GM21723 (cell line): ENCODE measurements at regions not wholly inside any gene's neighbourhood (a gene's known extent, or its start where the extent isn't known, plus 50 kb on each side); places are given as distances from the start of the nearest gene placed in this dataset.

ENCODE experiments used
- ATAC-seq: cut with Tn5 transposase; IDR thresholded peaks from one replicate; pipeline ENCODE4 v1.9.1; 2021; ENCODE audit warnings: mild to moderate bottlenecking, moderate library complexity; ENCODE audit not compliant: unreplicated experiment

GRCh38 chr4:20625426-20625825, 74.8 kb upstream of the PACRGL start:
- ATAC-seq = no peak

- no peak for ATAC-seq
Observed at GRCh38 chr4:20626326-20627005, 73.8 kb upstream of the PACRGL start.

DNA sequence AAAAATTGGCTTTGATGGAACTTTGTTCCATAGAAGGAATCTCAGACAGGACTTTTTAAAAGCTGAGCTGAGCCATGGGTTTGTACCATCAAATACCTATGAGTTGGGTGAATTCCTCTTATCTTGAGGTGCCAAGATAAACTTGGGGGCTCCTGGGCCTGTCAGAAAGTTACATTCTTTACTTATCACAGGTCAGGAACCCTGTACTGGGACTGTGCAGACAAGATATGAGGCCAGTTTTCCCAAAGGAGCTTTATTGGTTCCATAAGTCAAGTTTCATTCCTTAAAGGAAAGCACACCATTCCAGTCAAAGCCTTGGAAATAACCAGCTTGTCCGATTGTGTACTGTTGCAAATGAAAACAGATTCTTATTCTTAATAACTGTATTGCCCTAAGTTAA, 72.4 kb upstream of the PACRGL start:
- ATAC-seq = no peak

DNA sequence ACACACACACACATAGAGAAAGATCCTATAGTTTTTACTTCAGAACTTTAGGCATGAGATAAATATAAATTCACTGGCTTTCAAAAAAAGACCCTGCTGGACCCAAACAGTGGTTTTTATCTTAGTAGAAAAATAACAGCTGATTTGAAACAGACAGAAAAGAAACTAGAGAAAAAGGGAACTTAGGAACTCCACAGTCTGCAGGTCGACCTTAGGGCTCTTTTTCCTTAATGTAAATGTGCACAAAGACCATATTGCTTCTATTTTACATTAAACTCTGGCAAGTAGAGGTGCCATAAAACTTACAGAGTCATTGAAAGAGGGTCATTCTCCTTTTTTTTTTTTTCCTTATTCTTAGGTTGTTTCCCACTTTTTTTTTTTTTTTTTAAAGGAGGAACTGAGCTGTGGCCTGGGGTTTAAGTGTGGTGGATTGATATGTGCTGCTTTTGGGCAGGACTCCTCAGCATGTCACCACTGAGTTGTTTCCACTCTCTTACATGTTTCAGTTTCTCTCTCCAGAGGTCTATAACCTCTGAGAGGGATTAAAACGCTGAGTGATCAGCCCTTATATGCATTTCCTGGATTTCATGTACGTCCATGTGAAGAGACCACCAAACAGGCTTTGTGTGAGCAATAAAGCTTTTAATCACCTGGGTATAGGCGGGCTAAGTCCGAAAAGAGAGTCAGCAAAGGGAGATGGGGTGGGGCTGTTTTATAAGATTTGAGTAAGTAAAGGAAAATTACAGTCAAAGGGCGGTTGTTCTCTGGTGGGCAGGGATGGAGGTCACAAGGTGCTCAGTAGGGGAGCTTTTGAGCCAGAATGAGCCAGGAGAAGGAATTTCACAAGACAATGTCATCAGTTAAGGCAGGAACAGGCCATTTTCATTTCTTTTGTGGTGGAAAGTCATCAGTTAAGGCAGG, 70.8 kb upstream of the PACRGL start:
- ATAC-seq = peak; percentile 79

DNA sequence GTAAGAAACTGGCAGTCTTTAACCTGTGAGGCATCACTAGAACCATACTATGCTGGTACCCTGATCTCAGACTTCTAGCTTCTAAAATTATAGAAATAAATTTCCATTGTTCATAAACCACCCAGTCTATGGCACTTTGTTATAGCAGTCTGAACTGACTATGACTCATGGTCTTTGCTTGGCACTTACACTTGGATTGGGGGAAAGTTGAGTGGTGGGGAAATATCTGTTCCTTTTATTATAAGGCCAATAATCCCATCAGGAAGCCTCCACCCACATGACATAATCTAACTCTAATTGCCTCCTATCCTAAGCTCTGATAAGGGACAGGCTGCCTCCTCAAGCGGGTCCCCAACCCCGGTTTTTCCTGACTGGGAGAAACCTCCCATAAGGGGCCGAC, 61.4 kb upstream of the PACRGL start:
- no peak for ATAC-seq

- ATAC-seq = no peak
Observed at GRCh38 chr4:20639346-20639745, 60.9 kb upstream of the PACRGL start.

- ATAC-seq = no peak
Observed at GRCh38 chr4:20640989-20641388, 59.3 kb upstream of the PACRGL start.

DNA sequence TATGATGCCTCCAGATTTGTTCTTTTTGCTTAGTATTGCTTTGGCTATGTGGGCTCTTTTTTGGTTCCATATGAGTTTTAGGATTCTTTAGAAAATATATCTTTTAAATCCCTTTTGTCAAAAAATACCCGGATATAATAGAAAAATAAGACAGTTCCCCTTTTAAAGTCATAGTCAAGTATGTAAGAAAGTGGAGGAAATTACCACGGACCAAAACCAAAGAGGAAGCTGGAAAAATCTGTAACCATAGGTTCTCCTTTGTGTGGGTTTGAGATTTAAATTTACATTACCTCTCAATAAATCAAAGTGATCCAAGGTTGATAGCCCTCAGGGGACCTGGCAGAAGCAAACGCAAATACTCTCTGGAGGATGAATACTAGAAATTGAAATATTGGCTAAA, 58.3 kb upstream of the PACRGL start:
- ATAC-seq = no peak

- ATAC-seq = no peak
Observed at GRCh38 chr4:20643631-20644030, 56.6 kb upstream of the PACRGL start.

GRCh38 chr4:20645236-20645635, 55.0 kb upstream of the PACRGL start:
- no peak for ATAC-seq

DNA sequence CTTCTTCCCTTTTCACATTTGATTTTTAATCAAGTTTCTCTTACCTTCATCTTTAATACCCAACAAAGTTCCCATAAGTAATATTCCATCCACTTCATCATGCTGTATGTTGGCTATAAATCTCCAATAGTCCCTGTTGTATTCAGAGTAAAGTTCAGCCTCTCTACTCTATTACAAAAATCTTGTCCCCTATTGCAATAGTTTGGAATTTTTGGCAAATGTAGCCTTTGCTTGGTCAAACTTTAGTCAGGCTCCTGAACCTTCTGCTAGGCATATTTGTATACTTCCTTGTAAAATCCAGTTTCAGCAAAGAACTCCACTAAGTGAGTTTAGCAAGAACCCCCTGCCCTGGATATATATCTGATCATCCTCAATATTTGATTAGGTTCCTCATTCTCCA, 54.0 kb upstream of the PACRGL start:
- ATAC-seq = no peak
